GM18499 (cell line): ENCODE measurements at regions not wholly inside any gene's neighbourhood (a gene's known extent, or its start where the extent isn't known, plus 50 kb on each side); places are given as distances from the start of the nearest gene placed in this dataset.

Experiments used
- ATAC-seq: cut with Tn5 transposase; IDR thresholded peaks from one replicate; pipeline ENCODE4 v1.9.1; 2021; ENCODE audit warnings: moderate number of reproducible peaks; ENCODE audit not compliant: insufficient read depth, unreplicated experiment

- ATAC-seq, result no peak
Measured at GRCh38 chr7:11221984-11222383, 248.3 kb downstream of the PHF14 start.

- no peak for ATAC-seq
Measured at GRCh38 chr7:11224535-11224934, 250.9 kb downstream of the PHF14 start.

- ATAC-seq, result no peak
Measured at GRCh38 chr7:11228515-11228914, 254.8 kb downstream of the PHF14 start.

GRCh38 chr7:11231190-11231589, 257.5 kb downstream of the PHF14 start:
- ATAC-seq, result no peak

GRCh38 chr7:11232462-11232861, 258.8 kb downstream of the PHF14 start:
- ATAC-seq, result no peak

- no peak for ATAC-seq
Measured at GRCh38 chr7:11233871-11234270, 260.2 kb downstream of the PHF14 start.

GRCh38 chr7:11235491-11235890, 261.8 kb downstream of the PHF14 start:
- ATAC-seq, result no peak

- ATAC-seq, result no peak
Measured at GRCh38 chr7:11236680-11237079, 263.0 kb downstream of the PHF14 start.

GRCh38 chr7:11237742-11238141, 264.1 kb downstream of the PHF14 start:
- no peak for ATAC-seq

- no peak for ATAC-seq
Measured at GRCh38 chr7:11239316-11239715, 265.6 kb downstream of the PHF14 start.

GRCh38 chr7:11243739-11244138, 270.1 kb downstream of the PHF14 start:
- ATAC-seq, result no peak

- no peak for ATAC-seq
Measured at GRCh38 chr7:11244149-11244548, 270.5 kb downstream of the PHF14 start.

GRCh38 chr7:11247545-11247944, 273.9 kb downstream of the PHF14 start:
- no peak for ATAC-seq

GRCh38 chr7:11251436-11251835, 277.8 kb downstream of the PHF14 start:
- no peak for ATAC-seq

- no peak for ATAC-seq
Measured at GRCh38 chr7:11252011-11252607, 278.4 kb downstream of the PHF14 start.

- no peak for ATAC-seq
Measured at GRCh38 chr7:11252705-11253272, 279.1 kb downstream of the PHF14 start.

GRCh38 chr7:11256501-11256900, 282.8 kb downstream of the PHF14 start:
- no peak for ATAC-seq

- no peak for ATAC-seq
Measured at GRCh38 chr7:11261470-11261869, 287.8 kb downstream of the PHF14 start.

- no peak for ATAC-seq
Measured at GRCh38 chr7:11266101-11266500, 292.4 kb downstream of the PHF14 start.

- no peak for ATAC-seq
Measured at GRCh38 chr7:11272352-11272751, 298.7 kb downstream of the PHF14 start.

- no peak for ATAC-seq
Measured at GRCh38 chr7:11274074-11274473, 300.4 kb downstream of the PHF14 start.

GRCh38 chr7:11281953-11282352, 308.3 kb downstream of the PHF14 start:
- no peak for ATAC-seq
